DMS114 treated with DMSO at 0.1 percent for 48 hours (cell line): ENCODE measurements at regions not wholly inside any gene's neighbourhood (a gene's known extent, or its start where the extent isn't known, plus 50 kb on each side); places are given as distances from the start of the nearest gene placed in this dataset.
"Not testable (repeated sequence)": the region's sequence is repeated elsewhere in the genome, so short reads cannot be mapped to it uniquely, and the experiment has no call there.

Experiments used
- DNase-seq: peaks from one replicate; lab custom pipeline; 2025; ENCODE audit not compliant: unreplicated experiment; lab: John Stamatoyannopoulos, UW

DNA sequence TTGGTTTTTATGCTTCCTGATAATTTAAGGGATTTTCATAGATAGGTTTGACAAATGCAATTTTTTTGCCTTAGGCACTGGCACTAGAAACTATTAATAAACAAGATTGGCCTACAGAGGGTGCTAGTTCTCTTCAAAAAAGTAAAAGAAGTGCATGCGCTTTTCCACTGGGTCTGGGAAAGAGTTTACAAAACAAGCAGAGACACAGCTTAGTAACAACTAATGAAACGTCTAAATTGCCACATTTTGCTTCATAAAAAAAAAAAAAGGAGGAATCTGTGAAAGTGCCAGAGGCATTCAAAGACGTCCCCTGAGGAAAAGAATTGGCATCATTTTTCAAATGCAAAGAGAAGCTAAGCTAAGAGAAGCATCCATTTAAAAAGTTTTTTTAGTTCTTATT is 58.3 kb upstream of the EEA1 start:
- peak; percentile 83 for DNase-seq

DNA sequence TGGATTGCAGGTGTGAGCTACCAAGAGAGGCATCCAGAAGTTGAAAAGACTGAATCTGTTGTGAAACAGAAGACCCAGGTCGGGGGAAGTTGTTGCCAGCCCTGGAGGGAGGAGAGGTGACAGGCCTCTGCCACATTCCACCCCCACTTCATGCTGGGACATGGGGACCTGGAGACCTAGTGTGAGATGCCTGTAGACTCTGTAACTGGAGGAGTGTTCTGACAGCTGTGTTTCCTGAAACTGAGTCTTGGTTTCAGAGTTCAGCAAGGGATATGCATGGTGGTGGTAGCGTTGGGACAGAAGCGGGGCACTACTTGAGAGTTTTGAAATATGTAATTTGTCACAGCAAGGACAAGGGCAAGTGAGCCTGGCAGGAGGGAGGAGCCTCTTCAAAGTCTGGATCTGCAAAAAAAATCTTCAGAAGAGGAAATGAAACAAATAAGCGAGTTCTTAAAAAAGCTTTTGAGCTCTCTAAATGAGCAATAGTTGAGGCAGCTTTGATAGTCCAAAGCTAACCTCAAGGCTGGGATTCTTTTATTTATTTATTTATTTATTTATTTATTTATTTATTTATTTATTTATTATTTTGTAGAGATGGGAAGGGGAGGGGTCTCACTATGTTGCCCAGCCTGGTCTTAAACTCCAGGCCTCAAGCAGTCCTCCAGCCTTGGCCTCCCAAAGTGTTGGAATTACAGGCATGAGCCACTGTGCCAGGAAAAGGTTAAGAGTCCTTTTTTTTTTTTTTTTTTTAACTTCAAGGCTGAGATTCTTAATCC is 58.9 kb upstream of the EEA1 start:
- DNase-seq = no peak

DNA sequence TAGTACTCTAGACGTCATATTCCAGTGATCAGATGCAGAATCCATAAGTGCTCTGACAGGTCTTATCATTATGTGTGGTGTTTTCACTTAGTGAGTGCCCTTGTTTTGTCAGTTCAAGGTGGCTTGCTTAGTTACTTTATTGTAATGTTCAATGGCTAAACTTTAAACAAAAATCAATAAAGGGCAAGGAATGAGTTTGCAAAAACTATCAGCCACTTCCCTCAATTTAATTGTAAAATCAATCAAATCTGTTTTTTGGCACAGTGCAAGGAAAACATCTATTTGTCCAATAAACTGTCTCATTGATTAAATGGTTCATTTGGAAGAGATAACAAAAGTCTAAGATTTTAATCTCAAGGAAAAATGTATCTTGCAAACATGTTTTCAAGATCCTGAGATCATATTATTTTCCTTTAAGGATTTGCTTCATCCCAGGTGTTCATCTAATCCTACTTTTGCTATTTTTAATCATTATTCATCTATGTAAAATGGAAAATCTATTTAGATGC is 59.6 kb upstream of the EEA1 start:
- DNase-seq = no peak

DNA sequence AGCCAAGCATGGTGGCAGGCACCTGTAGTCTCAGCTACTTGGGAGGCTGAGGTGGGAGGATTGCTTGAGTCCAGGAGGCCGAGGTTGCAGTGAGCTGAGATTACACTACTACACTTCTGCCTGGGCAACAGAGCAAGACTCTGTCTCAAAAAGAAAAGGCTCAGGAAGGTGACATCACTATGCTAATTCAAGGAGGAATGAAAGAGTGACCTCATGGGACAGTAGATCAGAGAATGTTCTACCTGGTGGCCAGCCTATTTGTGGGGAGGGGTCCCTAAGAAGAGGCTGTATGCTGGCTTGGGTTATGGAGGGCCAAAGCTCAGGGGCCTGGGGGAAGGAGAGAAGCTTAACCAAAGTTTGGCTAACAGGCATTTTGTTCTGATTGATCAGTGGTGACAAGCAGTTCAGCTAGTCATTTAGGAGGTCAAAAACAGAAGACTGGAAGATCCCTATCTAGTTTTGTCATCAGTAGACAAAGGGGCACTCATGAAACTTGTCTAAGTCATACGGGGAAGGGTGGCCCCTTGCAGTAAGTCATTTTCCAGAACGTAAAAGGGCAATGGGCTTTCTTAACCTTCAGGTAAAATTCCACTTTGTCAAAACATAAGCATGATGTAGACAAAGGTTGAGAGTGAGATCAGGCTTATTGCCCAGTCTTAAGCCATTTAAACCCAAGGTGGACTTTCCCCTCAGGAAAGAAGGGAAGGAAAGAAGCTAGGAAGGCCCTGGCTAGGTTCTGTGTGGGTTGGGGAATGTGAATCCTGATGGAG is 60.8 kb upstream of the EEA1 start:
- no peak for DNase-seq

DNA sequence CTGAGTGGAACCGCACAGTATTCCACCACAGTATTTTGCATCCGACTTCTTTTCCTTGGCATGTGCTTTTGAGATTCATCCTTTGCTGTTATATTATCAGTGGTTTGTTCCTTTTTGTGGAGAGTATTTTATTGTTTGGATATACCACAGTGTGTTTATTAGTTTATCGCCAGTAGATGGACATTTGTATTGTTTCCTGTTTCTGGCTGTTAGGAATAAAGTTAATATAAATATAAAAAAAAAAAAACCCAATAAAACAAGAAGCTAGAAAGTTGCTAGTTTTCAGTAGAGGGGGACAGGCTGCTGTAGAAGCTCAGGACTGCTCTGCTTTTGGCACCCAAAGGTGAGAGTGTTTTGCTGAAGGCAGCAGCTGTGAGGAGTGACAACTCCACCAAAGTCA is 62.0 kb upstream of the EEA1 start:
- DNase-seq = no peak

DNA sequence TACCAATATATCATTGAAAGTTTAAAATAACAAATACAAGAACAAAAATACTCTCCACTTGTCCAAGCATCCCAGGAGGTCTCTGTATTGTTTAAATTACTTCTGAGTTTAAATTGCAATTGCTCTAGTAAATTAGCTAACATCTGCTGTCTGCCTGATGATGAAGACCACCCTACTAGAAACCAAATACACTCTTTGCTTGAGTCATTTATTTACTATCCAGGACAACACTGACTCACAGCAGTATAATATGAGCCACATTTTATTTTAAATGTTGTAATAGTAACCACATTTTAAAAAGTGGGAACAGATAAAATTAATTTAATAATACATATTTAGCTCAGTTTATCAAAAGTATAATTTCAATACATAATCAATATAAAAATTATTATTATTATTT is 62.9 kb upstream of the EEA1 start:
- DNase-seq = no peak

DNA sequence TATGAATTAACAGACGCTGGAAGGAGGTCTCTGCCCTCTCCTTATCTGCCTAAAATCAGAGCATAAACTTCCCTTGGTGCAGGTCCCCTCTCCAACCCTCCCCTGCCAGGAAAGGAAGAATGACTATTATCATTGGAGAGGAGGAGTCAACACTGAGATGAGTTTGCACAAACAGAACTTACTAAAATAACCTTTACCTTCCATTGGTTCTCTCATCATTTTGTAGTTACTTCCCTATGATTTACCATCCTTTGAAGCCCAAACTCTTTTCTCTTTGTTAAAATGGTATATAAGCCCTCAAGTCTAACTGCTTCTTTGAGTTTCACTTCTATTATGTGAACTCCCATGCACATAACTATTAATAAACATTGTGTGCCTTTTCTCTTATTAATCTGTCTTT is 64.2 kb upstream of the EEA1 start:
- no peak for DNase-seq

DNA sequence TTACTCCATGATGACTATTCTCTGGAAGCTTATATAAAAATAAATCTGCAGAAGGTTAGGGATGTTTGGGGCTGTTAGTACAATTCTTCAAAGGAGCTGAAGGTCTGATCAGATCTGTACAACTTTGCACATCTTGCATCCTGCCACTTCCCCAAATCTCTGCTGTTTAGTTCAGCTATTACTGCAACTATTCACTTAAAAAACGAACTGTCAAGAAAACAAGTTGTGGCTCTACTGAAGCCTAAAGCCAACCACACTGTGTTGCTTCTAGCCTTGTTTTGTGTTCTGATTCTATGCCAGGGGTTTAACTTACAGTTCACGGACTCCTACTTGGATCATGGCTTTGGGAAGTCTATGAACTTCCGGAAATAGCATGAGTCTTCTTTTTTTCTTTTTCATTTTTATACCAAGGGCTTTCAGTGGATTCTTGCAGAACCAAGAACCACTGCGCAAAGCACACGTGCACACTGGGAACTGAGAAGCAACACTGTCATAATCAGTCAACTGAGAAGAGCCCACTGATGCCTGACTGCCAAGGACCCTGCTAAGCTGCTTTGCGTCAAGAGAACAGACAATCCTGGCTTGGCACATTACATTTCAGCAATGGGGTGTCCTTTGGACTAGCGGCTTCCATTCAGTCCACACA is 66.3 kb upstream of the EEA1 start:
- DNase-seq = no peak

DNA sequence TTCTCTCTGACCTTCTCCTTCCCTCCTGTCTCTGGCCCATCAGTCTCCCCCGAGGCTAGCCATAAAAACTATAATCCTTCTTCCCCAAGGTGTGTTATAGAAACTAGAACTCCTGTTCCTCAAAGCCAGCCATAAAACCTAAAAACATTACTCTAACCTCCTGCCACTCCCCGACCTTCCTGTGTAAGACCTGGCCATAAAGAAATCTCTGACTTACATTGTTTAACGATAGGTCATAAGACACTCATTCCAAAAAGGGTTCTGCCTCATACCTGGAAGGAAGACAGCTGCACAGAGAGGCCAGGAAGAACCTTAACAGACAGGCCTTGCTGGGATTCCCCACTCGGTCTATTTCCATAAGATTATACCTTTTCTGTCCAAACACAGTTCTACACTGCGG is 70.9 kb upstream of the EEA1 start:
- no peak for DNase-seq

- no peak for DNase-seq
Measured at GRCh38 chr12:93001407-93001806, 72.3 kb upstream of the EEA1 start.

DNA sequence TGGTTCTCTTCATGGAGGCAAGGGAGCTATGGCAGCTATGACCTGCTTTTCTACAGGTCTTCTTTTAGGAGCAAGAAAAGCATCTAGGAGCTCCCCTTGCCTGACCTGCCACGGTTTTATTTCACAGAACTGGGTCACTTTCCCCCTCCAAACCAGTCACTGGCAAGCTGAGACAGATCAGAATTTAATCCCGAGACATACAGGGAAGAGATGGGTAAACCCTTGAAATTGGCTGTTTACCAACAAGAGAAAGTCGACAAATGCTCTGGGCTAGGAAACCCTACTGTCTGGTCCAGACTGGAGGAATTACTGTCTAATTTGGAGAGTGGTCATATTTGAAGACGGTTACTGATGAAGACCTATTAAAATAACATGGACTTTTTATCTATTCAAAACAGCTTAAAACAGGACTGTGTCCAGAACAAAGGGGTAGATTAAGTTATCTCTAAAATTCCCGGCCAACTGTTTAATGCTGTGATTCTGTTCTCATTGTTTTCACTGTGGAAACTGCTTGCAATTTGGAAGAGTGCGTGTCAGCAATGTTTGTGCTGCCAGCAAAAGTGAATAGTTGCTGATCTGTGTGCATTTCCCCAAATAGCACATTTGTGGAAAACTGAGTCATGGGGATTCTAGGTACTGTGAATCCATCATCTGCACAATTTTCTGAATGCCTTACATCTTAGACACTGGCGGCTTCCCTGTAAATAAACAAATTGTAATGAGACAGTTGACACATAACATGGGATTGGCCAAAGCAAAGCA is 73.4 kb upstream of the EEA1 start:
- no peak for DNase-seq

DNA sequence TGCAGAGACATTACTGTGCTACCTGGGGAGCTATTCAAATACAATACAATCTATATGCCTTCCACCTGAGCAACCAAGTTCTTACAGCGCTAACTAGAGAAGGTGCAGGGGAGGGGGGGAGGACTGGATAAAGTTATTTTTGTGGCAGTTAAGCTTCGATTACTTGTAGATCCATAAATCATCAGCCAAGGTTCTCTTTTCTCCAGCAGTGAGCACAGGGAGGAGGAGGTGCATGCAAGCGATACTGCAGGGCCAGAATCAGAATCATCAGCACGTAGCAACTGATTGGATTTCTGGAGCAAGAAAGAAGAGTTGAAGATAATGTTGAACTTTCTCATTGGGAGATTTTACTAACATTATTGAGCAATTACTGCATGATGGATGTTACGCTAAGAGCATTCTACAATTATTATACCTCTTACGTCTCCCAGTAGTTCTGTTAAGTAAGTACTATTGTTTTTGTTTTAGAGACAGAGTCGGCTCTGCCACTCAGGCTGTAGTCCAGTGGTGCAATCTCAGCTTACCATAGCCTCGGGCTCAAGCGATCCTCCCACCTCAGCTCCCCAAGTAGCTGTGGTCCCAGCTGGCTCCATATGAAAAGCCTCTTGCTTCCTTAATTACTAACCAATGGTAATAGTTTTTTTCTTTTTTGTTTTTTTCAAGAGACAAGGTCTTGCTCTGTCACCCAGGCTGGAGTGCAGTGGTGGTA is 74.6 kb upstream of the EEA1 start:
- no peak for DNase-seq

GRCh38 chr12:93005928-93006392 is 76.9 kb upstream of the EEA1 start:
- DNase-seq = no peak

DNA sequence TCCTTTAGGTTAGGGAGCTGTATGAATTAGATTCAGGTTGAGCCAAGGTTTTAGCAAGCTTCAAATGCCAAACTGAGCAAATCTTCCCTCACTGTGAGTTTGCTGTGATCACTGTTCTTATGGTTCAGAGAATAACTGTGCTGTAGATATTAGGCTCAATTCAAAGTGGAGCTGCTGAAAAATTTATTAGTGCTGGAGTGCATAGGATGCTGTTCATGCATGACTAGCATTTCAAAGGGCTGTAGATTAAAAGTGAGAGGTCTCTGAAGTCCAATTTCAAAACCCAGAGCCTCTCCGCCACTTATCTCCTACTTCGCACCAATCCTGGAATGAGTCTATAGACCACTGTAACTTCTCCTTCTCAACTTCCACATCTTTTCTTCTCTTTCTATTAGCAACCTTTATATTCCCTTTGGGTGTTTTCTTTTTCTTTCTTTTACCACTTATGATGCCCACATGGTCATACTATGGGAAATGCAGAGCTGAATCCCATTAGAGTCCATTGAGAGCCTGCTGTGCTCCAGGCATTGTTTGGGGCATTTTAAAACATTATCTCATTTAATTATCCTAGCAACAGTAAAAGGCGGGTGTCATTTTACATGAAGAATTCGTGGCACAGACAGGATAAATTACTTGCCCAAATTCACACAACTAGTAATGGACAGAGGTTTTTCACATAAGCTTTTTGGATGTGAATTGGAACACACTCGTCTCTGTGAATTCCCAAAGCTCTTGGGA is 77.5 kb upstream of the EEA1 start:
- no peak for DNase-seq

- DNase-seq = no peak
Measured at GRCh38 chr12:93007544-93007943, 78.4 kb upstream of the EEA1 start.

GRCh38 chr12:93008044-93008778 is 79.1 kb upstream of the EEA1 start:
- no peak for DNase-seq

DNA sequence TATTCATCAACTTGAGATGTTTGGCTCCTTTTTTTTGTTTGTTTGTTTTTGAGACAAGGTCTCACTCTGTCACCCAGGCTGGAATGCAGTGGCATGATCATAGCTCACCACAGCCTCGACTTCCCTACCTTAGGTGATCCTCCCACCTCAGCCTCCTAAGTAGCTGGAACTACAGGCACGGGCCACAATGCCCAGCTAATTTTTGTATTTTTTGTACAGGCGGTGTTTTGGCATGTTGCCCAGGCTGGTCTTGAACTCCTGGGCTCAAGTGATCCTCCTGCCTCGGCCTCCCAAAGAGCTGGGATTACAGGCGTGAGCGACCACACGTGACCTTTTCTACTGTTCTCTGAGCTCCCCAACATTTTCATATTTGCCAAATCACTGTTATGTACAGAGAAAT is 79.8 kb upstream of the EEA1 start:
- not testable (repeated sequence) for DNase-seq

DNA sequence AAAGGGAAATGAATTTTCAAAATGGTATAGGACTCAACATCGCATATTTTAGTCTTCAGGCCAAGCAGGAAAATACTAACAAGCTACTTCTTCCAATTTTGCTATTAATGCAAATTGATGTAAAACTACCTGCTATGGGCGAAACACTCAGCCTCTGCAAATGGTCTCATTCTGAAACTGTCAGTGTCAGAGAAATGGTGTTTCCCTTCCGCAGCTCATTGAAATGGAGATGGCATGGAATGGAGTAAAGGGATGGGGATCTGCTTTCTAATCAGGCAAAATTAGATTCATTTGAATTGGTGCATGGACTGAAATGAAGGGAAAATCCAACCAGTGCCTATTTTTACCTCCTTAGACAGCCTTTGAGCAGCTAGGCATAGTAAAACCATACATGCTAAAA is 80.4 kb upstream of the EEA1 start:
- no peak for DNase-seq

DNA sequence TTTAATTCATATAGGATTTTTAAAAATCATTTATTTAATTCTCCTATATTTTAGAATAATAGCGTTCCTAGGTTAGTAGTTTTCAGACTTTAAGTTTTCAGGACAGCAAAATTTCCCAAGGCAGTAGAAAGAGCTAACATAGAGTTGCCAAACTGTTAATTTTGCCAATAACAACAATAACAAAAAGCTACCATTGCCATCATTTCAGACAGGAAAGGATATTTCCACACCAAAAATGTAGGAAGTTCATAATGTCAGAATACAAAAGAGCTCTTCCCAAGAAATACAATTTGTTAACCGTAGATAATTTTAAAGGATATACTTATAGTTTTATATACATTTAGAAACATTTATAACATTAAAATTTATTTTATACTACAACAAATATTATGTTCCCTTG is 81.4 kb upstream of the EEA1 start:
- no peak for DNase-seq
